ENCODE measurements at regions not wholly inside any gene's neighbourhood (a gene's known extent, or its start where the extent isn't known, plus 50 kb on each side); places are given as distances from the start of the nearest gene placed in this dataset.

- TF ChIP-seq POLR2A (IDR thresholded peaks at IDR 0.05) (no peak), CTCF (IDR thresholded peaks at IDR 0.05) (no peak)
Observed at GRCh38 chr5:166340039-166340438, 1951.4 kb upstream of the WWC1 start.
